NCI-H524 treated with DMSO at 0.1 percent for 48 hours (cell line): ENCODE measurements at regions not wholly inside any gene's neighbourhood (a gene's known extent, or its start where the extent isn't known, plus 50 kb on each side); places are given as distances from the start of the nearest gene placed in this dataset.

Source experiments
- DNase-seq: peaks from one replicate; lab custom pipeline; 2025; lab: John Stamatoyannopoulos, UW

DNA sequence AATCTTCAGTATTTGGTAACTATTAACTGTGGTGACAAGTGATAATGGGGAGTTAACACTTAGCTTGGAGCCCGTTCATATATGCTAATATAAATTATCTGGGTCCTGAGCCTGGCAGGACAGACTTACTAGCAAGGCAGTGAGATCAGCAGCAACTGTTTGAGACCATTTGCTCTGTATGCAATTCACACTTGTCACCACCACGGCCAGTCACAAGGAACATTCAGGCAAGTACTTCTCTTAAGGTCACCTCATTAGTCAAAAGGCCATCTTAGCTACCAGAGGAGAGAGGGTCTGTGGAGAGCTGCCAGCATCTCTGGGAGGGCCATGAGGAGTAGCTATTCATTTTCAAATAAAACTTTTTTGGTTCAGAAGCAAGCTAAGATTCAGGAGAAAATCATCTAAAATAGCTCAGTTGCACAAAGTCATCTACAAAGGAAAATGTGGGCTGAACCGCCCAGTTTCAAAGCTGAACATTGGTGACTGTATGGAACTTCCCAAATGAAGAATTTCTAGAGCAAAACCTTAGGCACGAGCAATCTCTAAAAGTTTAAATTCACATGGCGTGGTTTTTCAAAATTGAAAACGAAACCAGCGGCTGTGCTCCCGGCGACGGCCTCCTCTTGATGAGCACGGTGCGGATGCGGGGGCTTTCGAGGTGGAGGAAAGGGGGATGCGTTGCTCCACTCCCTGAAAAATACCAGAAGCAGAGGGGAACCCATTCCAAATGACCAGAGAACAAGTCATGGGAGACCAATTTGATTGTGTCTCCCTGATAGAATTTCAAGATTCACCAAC is 233.5 kb upstream of the MGMT start:
- no peak for DNase-seq

DNA sequence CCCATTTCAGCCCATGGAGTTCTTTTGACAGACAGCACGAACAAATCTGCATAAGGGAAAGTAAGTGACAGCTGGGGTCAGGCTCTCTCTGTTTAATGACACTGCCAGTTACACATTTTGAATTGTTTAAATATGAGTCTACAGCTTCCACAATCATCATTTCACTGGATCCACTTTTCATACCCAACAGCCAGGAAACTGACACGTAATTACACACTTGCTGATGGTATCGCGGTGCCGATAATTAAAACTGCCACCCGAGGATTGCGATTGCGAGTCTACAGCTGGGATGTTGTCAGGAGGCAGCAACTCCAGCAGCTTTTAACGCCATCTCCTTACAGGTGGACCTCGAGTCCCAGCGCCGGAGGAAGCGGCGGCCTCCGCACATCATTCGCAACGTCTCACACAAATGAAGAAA is 230.8 kb upstream of the MGMT start:
- DNase-seq: no peak

DNA sequence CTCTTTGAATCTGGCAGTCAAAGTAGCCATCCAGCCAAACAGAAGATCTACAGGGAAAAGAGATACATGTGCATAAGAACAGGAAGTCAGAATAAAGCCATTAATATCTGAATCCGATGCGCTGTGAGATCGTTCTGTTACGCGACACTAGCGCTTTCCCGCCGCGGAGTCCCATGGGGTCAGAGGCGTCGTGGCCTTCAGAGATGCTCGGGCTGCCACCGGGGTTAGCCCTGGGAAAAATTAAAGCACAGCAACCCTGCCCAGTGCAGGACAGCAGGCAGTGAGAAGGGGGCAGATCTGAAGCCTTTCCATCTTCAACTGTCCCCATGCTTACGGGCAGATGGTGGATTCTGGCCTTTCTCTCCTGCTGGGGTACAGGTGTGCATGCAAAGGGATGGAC is 225.6 kb upstream of the MGMT start:
- DNase-seq: no peak

DNA sequence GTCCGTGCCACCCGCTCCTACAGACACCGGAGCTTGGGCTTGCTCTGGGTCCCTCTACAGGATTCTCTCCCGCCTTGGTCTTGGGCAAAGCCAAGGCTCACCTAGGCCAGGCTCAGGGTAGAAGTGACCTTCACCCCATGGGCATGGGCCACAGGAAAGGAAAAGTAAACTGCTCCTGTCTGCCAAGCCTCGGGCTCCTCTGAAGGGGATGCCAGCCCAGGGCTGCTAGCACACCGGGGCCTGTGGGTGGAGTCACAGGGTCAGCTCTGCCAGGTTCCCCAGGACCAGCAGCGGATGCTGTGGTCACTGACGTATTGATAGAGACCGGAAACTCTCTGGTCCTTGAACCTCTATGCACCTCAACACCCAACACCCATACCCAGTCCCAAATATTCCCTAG is 222.7 kb upstream of the MGMT start:
- DNase-seq: no peak

DNA sequence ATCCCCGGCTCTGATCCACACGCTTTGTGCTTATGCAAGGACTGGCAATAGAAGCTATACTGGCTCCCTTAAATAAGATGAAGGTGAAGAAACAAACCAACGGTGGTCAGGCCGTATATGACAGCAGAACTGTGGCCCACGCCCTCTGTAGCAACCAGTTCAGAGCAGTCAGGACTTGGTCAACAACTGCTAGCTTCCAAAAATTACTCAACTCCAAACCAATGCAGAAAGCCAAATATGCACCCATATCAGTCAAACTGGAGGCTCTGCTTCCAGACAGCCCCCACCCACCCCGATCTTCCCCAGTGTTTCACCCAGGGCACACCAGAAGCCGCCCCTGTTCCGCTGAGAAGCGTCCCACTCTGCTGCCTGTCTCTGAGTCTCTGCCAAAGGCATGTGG is 222.3 kb upstream of the MGMT start:
- DNase-seq: no peak

DNA sequence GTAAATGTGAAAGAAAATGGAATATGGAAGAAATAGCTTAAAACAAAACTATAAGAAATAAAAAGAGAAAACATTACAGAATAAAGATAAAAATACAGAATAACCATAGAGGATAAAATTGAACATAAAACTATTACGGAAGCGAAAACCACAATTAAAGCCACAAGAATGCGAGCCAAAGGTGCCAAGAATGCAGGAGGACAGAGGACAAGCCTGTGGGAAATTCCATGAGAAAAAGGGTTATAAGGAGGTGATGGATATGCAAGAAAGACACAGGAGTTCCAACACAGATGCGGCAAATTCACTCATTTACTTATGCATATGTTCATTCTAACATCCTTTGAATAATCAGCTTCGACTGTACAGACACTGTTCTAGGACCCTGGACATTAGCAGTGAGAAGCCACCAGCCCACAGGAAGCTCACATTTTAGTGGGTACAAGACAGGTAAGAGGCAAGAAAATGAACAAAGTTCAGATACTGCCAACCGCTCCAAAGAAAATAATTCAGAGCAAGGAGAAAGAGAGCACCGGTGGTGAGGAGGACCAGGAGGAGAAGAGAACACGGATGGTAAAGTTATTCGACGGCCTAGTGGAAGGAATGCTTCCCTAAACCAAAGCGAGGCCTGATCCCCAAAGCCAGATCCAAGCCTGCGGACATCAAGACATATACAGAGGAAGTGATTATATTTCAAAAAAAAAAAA is 213.7 kb upstream of the MGMT start:
- no peak for DNase-seq

DNA sequence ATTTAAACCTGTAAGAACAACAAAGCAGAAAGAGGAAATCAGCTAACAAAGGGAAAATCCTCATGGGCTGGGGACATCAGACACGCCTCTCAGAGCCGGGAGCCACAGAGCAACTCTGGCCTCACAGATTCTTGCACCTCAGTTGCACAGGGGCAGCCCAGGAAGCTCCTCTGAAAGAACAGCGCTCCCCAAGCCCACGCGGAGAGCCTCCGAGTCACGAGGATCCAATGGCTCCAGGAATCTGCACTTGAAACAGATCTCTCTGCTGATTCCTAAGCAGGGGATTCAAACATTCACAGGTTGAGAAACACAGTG is 213.2 kb upstream of the MGMT start:
- no peak for DNase-seq

DNA sequence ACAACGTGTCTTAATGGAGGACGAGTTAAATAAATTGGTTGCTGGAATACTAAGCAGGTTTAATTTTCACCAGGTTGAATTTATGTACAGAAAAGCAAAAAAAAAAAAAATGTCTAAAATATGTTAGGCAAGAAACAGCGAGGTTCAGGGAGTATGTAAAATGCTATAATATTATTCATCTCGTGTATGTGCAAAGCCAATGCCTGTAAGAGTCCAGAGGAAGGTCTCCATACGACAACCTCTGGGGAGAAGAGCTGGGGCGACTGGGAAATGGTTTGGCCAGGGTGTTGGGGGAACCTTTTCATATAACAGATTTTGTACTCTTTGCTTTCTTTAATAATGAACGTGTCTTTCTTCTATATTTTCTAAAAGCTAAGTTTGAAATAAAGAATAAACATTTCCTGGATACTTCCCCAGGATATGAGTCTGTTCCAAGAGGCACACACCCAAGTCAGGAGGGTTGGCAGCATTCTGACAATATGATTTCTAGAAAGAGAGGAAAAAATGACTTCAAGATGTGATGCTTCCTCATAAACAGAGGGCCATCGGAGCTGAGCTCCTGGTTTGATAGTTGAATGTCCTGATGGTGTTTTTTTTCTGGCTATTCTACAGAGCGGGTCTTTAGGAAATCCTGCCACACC is 208.6 kb upstream of the MGMT start:
- no peak for DNase-seq

DNA sequence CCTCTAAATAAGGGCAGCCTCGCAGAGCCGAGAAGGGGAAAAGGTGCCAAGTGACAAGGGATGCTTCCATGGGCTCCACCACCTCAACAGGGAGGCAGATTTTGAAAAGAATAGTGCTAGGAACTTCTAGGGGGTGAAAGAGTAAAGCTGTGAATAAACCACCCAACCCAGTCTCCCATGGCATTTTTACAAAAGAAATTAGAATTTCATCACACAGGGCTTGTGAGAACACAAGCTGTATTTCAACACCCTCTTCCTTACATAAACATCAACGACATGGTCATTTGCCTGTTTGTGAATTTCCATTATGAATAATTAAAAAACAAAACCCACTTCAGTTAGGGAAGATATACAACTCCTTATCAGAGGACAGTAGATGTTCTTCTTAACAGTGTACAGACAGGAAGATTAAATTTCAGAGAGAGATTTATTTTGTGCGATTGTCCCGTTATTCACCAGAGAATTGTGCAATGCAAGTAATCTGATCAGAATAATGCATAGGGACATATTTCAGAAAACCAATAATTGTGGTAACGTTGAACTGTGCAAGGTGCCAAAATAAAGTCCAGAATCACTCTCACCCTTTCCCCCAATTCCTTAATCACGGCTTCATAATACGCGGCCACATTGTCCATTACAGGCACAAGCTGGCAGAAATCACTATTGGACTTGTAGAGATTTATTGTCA is 207.8 kb upstream of the MGMT start:
- DNase-seq: no peak

DNA sequence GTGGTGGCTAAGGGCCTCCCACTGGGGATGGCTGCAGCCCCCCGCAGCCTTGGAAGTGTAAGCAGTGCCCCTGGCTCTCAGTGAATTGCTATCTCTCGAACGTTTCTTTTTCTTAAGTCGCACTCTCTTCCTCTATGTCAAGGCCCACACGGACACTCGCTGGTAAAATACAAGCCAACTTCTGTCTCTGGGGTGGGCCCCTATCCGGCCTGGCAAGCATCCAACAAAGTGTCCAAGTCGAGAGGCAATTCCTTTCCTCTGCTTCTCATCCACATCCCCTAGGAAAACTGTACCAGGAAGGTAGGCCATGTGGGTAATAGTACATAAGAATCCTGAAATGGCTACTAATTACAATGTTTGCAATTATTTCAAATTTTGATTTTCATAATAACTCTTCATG is 194.9 kb upstream of the MGMT start:
- DNase-seq: no peak

DNA sequence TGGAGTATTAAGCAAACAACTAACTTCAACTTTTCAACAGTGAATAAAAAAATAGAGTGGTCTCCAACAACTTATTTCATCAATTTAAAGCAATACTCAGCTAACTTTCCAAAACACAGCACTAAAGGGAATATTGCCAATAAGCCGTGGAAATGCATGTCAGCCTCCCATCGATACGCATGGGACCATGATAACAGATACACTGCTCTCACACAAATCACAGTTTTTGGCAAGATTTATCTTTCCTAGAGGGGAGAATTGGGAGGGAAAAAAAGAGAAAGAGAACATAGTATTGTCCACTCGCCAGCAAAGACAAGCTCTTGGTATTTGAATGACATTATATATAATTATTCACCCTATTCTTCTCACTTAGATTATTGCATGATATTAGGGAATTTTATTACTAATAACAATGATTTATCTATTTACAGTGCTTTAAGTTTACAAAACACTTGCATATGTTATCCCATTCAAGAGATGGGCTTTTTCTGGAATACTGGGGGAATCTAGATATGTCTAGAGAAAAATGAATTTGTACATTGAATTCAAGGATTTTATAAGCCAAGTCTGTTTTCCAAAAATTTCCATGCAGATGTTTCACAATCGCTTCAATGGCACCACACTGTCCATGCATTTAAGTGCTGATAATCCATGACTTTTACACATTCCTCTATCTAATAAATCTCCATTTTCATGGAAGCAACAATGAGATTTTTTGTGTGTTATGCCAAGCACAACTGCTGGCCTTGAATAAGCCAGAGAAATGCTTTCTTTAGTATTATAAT is 194.0 kb upstream of the MGMT start:
- no peak for DNase-seq

DNA sequence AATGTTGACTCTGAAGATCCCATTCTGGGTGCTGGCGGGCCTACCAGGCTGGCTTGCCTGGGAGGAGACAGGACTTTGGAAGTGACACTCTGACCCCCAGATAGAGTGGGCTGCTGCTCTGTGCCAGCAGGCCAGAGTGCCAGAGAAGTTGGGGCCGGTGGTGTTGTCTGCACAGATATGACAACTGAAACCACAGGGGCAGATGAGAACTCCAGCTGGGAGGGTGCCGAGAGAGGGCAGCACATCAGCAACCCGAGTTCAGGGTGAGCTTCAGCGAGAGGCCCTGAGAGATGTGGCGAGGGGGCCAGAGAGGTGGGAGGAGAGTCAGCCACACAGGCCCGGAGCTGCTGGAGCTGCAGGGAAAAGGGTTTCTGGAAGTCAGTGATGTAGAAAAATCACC is 193.2 kb upstream of the MGMT start:
- no peak for DNase-seq

DNA sequence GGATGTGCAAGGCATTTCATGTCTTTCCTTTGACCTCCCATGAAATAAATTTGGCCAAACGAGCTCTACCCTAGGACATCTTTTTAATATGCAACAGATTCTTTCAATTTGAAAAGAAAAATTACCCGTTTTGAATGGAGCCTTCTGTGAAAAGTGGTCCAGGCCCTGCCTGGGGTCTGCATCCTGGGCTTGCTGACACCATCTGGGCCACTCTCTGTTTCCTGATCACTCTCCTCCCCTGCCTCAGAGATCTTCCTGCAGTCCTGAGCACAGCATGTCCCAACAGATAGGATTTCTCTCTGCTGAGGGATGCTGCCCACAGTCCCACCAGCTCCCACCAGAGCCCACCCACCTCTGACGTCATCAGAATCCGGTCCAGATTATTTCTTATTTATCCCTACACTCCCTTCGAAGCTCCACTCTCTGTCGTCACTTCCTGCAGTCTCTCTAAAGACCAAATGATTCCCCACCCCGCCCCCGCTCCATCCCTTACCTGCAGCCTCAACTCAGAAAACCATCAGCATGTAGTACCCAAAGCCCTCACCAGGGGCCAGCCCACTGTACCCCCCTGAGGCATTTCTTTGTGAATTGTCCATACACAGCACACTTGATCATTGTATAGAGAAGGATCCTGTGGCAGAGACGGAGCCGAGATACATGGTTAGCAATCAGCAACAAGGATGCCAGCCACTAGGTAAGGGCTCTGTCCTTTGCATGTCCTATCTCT is 192.1 kb upstream of the MGMT start:
- DNase-seq: no peak

DNA sequence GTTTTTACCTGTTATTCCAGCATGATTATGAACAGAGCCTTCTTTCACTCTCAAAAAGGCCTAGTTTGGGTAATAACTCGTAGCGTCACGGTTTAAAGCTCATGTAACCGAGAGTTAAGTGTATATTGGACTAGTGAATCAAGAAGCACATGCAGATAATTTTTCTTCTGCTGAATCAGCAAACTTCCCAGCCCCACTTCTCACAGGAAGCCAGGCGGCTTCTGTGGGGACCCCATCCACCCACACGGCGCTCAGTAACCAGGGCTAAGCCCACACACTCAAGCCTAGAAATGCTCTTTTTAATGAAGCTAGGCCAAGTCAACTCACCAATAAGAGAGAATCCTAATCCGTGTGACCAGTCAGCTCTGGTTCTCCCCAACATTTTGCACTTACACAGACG is 191.2 kb upstream of the MGMT start:
- no peak for DNase-seq

DNA sequence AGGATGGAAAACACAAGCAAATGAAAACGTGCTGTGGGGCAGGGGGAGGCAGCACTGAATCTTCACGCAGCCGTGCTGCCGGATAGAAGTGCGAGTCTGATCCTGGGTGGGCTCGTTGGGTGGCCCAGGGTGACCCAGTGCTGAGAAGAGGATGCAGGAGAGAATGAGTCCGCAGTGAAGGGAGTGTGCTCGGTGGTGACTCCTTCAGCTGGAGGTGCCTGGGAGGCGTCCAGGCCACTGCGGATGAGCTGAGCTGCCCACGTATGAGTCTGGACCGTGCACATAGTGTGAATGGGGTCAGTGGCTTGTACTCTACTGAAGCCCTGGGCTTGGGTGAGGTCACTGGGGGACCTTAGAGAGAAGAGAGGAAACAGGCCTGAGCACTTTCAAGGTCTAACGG is 190.0 kb upstream of the MGMT start:
- DNase-seq: no peak

DNA sequence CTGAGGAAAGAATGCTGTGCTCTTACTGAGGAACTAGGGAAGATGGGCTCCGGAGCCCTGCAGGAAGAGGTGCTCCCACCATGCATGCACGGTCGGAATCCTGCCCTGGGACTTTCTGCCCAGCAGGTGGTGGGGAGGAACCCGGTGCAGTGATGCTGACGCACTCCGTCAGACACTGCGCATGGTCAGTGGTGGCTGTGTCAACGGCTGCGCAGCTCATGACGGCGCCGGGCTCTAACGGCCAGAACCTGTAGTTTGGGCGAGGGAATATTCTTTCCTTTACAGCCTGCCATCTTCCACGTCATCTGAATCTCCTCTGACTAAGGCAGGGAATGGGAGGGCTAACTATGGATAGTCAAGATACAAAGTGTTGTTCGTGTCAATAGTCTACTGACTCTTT is 189.2 kb upstream of the MGMT start:
- DNase-seq: no peak

DNA sequence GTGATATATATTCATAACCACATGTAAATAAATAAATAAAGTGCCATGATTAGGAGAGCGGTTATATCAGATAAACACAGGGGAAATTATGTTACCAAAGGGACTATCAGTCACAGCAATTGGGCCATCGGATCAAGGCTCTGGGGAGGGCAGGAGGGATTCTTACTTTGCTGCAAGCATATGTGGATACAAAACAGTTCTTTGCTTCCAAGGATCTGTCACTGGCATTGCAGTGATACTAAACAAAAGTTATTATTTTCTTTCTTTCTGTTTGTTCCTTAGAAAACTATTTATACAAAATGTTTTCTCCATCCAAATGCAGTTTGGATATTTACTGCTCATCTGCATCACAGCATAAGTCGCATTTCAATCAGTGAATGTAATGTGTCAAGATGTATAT is 188.4 kb upstream of the MGMT start:
- DNase-seq: no peak

DNA sequence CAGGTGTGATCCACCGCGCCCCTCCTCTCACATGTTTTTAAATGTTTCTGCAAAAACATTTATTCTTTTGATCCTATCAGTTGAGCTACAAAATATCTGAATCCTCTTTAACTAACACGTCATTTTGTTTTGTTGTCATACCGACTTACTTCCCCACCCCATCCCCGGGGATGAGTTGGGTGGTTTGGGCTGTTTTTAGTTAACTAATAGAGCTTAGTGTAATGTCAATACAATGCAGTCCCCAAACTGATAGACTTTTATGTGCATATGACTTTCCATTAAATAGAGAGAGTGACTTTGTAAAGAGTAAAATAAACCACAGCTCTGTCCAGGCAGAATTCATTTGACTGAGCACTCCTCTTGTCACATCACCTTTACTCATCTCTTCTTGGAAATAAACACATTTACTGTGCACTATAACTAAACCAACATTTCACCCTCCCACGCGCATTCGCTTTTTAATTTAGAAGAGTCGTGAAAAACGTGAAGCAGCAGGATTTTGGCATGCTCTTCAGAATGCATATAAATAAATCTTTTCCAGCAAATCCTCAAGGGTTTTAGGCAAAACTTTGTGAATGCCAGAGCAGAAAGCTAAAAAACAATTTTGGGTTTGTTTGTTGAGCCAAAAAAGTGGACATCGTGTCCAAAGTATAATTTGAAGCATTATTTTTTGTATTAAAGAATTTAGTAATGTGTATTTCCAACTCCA is 187.4 kb upstream of the MGMT start:
- no peak for DNase-seq

DNA sequence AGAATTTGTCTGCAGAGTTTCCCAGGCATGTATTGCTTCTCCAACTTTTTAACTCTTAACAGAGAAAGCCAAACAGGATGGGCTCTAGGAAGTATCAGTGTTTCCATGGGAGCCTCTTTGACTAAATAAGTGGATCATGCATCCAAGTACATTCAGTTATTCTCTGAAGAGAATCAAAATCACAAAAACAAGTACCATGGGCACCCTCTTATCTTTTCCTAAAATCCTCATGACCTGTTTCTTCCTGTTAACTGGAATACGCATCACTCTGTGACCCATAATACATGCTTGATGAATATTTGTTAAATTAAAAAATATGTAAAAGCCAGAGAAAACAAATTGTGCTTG is 186.9 kb upstream of the MGMT start:
- DNase-seq: no peak

DNA sequence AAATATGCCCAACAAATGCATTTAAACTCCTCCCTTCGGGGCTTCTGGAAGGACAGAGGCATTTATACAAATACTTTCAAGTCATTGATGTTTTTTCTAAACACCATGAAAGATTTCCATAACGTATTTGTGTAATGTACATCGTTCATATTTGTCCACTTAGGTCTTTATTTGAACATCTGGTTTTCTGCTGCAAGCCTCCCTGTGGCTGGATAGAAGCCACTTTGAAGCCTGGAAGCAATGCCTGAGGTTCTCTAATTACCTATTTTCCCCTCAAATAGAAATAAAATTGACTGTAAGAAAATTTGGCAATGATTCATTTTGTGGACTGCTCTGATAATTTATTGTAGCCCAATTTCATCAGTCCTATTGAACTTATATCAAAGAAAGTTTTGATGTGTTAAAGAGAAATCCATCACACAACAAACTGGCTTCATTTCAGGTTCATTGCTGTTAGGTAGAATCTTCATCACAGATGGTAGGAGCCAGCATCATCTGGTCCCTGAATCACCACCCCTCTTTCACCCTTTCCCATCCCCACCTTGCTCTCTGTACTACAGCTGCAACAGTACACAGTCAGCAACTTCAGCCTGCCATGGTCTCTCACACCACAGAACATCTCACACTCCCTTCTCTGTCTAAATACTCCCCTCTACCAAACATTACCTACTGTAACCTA is 186.0 kb upstream of the MGMT start:
- DNase-seq: no peak
